GM18858 (cell line): ENCODE measurements at regions not wholly inside any gene's neighbourhood (a gene's known extent, or its start where the extent isn't known, plus 50 kb on each side); places are given as distances from the start of the nearest gene placed in this dataset.

Source experiments
- ATAC-seq: cut with Tn5 transposase; IDR thresholded peaks from one replicate; pipeline ENCODE4 v1.9.1; 2021; ENCODE audit not compliant: unreplicated experiment

DNA sequence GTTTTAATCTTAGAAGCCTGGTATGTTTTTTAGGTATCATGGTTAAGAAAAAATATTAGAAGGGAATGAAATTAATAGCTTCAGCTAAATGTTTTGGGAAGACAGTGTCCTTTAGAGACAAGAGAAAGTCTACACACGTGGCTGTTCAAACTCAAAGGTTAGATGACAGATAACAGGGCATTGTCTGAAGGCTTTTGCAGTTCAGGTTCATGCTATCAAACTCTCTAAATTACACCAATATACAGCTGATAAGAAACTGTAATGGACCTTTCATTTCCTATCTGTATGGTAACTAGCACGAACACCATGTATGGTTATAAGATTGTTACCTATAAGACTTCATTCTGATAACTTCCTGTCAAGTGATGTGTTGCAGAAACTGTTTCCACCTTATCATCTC lies 240.6 kb upstream of the MEF2C start:
- ATAC-seq, result no peak

DNA sequence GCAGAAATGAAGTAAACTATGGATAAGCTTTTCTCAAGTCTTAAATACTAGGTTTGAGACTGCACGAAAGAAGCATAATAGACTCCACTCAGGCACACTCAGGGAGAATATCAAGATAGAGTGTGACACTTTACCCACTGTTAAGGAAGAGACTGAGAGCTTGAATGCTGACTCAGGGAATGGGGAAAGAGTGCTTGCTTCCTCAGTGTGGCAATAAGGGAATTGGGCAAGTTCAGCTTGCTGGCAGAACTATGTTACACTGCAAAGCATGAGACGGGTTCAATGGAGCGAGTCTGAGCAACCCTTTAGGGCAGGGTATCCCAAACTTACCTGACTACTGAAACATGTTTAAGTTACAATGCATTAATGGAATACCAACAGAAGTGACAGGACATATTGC lies 237.7 kb upstream of the MEF2C start:
- ATAC-seq, result no peak

DNA sequence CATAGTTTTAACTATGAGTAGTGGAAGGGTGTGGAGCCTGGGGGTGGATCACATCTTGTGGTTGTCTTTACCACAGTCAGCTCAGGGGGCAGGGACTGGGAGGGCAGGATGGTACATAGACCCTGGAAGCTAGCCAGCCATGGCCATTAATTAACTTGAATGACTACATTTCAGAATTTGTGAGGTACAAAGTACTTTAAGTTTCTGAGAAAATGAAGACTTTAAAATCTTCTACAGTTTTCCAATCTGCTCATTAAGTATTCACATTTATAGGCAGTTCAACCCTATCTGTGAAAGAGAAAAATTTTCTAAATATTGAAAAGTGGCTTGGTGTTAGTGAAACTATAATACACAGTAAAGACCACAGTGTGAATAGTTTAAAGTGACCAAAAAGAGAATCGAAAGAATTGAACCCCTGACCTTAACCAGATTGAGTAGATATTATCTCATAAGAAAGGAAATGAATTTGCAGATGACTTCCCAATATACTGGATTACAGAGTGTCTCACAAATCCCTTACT lies 234.2 kb upstream of the MEF2C start:
- ATAC-seq, result peak; percentile 91

DNA sequence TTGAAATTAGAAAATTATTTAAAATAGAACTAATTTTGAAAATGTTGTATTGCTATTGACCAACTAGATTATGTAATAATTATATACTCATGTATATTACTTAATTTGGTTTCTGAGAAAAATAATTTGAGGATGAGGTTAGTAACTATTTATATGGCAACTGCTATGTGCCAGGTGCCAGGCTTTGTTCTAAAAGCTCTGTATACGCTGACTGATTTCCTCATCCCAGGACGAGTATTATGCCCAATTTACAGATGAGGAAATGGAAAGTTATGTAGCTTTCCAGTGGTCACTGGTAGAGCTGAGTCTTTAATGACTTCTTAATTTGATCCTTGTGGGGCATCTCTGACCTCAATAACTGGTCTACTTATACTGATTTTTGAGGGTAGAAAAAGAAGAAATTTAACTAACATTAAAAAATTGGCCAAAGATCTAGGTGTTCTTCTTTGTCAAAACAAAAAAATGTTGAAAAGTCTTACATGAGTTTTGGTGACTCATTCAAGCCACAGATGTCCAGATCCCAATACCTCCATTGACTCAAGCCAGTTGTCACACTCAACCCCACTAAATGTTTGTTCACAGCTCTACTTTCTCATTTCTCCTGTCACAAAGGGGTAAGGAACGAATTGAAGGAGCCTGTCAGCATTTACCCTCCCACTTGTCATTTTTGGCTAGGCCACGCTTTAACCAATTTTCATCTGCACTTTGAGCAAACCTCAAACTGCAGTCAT lies 228.1 kb upstream of the MEF2C start:
- ATAC-seq, result no peak

DNA sequence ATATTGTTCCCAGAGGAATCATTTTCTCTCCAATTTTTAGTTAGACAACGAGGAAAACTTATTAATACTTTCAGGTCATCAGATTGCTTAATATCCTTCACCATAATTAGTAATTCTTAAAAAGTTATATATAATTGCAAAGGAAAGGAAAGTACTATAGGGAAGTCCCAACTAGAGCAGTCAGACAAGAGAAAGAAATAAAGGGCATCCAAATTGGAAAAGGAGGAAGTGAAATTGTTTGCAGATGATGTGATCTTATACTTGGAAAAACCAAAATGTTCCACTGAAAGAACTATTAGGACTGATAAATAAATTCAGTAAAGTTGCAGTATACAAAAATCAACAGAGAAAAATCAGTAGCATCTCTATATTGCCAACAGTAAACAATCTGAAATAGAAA lies 223.5 kb upstream of the MEF2C start:
- ATAC-seq, result no peak

DNA sequence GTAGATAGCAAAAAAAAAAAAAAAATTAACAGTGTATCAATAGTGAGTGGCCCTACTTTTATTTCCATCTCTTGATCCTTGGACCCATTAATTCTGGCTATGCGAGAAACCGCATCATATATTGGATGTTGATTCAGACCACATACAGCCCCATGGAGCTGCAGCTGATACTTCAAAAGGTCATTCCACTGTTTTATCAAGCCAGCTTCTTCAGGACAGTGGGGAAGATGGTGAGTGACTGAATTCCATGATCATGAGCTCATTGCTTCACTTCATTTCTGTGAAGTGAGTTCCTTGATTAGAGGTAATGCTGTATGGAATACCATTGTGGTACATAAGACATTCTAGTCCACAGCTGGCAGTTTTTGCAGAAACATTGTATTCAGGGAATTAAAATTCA lies 222.9 kb upstream of the MEF2C start:
- no peak for ATAC-seq

DNA sequence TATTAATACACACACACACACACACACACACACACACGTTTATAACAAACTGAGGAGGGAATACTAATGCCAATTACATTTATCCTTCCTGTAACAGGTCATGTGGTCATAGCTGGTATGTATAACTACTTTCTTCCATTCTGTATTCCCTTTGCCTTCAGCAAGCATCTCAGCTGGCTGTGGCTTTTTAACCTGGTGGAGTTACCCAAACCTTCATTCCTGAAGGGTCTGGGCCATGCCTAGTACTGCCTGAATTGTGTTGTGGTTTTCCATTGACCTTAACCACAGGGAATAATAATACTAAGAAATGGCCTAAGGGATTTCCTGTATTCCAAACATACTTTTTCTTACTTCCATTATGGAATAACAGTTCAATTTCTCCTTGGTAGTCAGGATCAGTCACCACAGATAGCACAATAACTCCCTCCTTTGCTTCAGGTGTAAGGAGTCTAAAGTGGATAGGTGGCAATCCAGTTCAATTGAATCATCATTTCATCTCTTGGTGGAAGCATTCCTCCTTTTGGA lies 222.2 kb upstream of the MEF2C start:
- no peak for ATAC-seq

DNA sequence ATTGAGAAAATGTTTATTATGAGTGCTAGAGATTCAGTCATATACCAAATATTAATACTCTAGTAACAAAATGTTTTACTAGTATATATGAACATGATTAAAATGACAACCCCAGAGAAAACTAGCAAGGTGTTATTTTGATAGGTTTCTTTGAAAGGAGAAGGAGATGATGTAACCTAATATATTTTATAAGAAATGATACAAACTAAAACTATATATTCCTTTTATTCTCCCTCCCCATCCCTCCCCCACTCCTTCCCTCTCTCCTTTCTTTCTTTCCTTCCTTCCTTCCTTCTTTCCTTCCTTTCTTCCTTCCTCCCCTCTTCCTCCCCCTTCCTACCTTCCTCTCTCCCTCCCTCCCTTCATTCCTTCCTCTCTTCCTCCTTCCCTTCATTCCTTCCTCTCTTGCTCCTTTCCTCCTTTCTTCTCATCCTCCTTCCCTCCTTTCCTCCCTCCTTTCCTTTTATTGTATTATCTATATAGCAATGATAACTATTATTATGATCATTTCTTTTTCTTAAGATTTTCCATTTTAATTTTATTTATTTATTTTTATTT lies 215.3 kb upstream of the MEF2C start:
- no peak for ATAC-seq

DNA sequence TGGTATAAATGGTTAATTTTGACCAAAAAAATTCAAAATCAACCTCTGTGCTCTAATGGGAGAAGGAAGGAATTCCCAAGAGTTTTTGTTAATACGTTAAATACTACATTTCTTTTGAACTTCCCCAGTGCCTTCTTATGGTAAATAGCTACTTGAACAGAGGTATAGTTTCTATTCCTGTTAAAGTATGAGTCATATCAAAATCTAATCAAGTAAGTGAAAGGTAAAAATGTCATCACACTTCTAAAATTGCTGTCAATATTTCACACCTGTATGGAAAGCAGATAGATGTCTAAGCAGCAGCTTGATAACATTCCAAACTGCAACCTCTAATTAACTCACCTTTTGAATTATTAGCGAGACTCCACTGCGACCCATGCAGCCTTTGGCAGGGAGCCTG lies 214.1 kb upstream of the MEF2C start:
- ATAC-seq, result peak; percentile 91

DNA sequence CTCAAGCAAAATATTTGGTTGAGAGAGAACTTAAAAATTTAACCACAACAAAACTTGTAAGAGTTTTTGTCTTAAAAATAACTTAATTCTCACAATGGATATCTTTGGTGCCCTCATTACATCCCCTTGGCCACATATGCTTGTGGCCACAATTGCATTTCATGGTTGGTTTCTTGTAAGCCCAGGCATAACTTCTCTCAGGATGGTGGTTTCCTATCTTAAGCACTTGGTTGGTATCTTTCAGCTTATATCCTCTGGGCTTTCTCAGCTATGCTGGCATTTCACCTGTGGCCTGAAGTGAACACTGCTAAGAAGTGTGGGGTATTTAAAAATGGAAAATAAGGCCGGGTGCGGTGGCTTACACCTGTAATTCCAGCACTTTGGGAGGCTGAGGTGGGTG lies 212.4 kb upstream of the MEF2C start:
- ATAC-seq, result no peak

DNA sequence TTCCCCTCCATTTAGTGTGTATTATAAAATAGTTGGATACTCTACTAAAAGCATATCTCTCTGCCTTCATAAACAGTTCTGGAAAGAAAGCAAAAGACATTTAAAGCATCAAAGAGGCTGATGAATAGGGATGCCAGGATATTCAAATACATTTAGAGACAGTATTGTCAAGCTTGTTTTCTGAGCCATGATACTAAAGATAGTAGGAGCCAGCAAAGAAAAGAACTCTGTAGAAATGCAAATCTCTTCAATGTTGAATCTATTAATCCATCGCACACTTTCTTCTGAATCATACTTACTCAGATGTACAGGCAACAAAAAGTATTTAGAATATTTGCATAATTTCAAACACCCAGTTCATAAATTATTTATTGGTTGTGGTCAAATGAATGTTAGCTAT lies 207.1 kb upstream of the MEF2C start:
- no peak for ATAC-seq

DNA sequence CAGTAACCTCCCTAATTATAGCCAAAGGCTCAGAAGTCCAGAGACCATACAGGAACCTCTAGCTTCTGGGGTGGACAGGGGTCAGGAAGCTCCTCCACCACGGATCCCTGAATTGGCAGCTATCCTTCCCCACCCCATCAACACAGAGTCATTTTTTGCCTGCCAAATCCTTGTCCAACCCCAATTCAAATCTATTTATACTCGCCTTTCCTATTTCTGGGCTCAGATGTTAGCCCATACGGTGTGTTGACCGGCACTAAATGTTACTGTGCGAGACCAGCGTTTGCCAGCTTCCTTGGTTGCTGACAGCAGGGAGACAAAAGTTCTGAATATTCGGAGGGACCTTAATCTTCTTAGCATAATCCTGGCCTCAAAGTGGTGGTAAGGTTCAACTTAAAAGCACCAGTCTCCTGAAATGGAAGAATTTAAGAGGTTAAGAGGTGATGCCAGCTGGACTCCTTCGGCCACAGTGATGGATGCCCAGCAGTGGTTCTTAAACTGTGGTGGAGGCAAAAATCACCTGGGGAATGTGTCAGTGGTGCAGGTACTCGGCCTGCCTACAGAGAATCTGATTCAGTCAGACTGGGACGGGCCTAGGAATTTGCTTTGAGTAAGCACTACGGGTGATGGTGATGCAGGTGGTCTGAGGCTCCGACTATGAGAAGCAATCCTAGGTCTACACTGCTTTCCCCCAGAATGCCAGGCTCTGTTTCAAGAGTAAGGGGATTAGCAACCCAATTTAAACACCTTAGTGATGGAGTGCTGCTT lies 204.8 kb upstream of the MEF2C start:
- no peak for ATAC-seq

DNA sequence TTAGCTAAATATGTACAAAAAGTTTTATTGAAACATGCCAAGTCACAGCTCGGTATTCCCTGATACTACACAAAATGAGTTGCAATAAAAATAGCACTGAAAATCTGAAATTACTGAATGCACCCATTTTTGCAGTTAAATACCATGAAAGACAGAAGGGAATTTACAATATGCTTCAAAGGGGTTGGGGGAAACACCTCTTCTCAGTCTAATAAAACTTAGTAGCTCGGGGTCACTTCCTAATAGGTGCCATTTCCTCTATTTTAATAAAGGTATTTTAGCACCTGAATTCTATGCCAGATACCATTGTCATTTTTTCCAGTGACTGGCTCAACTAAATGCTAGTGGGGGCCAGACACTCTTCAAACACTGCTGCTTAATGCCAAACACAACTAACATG lies 204.1 kb upstream of the MEF2C start:
- no peak for ATAC-seq

DNA sequence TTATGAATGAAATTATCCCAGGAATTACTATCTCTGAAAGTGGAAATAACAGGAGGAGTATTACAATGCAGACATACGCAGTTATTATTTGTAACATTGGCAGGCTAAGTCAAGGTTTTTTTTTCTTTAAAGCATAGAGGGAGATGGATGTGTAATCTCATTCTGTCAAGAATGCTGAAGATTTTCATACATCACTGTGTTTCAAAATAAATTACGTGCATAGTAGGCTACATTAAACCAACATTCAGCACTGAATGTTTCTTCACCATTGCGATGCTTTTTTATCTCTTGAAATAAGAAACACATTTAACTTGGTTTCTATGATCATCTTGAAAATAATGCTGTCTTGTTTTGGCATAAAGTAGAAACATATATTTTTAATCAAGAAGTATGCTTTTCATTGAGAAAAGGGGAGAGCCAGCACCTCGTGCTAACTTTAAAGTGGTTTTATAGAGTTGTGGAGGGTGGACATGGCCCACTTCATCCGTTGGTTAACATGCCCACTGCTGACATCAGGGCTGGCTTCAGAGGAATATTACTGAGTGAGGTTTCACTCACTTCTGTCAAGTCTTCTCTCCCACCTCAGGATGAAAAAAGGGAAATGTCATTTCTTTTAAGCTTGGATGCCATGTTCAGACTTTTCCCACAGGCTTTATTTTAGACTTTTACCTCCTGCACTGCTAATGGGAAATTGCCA lies 203.6 kb upstream of the MEF2C start:
- ATAC-seq, result no peak

DNA sequence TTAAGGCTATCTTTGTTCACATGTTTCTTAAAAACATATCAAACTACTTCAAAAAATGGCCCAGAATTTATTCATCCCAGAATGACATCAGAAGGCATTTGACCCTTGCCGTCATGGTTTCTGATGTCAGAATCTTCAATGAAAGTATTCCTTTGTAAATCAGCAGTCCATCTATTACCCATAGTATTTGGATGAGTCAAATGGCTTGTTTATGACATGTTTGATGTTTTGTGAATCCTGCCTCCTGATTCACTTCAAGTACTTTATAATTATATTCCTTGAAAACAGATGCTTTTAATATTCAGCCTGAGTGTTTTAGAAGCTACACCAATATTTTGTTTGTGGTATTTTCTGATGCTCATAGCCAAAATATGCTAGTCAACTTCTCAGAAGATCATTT lies 200.8 kb upstream of the MEF2C start:
- no peak for ATAC-seq

DNA sequence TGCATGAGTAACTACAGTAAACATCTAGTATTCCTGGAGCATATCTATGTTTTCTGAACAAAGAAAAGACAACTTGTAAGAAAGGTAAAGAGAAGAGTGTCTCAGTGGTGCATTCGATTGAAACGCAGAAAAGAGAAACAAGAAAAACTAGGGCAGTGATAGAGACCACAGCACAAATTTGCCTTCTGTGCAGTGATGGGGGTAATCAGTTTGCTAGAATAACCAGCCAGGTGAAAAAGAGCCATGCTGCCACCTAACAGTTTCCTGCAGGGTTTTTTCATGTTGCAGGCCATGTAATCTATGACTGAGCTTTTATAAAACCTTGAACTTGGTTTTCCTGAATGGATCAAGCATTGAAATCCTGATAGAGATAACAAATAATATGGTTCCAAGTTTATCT lies 198.4 kb upstream of the MEF2C start:
- ATAC-seq, result peak; percentile 65

DNA sequence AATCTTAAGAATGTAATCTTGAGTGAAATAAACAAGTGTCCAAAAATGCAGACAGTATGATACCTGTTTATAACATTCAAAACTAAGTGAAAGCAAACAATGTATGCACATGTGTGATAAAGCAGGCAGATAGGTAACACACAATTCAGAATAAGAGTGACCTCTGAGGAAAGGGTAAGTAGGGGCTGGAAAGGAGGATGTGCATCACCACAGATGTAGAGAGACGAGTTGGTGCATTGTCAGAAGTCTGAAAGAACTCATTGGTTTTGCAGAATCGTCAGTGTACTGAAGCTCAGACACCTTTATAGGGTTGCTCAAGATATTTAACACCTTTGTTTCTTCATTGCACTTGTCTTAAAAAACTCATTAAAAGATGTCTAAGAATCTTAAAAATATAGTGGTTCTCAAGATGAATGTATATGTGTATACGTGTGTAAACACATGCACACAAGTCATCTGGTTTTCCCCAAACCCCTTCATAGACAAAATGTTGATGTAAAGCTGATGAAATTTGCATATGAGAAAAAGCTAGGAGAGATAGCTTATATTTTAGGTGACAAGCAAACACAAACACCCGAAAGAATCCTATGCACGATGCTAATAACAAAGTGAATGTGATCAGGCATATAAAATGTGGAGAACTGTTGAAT lies 197.6 kb upstream of the MEF2C start:
- no peak for ATAC-seq

DNA sequence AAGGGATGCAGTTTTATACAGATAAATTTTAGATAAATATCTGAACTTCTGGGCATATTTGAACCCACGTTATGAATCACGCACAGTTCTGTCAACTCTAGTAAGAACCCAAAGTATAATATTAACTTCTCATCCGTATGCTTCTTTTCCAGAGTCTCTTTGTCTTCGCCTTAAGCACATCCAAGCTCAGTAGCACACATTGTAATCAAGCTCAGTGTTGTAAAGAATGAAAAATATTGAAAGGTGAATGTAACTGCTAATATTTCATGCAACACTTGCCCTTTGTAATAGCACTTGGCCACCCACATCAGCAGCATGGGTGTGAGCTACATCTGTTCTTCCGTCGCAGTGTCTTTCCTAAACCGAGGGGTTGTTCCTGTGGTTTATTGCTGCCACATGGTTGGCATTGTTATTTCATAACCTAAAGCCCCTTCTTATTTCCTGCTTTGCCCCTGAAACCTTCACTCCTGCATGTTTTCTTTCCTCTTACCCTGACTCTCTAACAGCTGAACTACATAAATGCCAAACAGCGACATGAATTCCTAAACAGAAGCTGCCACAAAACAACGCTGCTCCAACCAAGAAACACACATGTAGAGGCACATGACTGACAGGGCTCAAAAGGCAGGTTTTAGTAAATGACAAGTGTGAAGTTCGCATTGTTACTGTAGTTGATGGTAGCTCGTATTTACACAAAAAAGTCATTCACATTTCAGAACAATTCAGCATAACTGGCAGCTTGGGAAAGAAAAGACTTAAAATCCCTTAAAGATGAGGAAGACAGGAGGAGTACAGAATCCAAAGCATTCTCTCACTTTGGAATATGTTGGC lies 190.1 kb upstream of the MEF2C start:
- ATAC-seq, result no peak

DNA sequence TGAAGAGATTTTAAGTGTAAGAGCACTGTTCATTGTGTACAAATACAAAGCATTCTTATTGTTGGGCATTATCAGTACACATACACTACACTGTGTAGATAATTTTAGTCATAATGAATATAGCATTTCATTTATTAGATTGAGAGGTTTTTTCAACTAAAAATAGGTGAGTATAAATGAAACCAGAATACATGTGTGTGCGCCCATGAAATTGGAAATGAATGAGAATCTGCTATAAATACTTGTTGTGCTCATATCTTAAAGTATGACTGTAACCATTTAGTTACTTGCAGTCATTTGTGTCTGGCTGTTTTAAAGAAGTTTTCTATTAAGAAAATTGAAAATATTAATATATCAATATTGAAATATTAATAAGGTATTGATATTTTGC lies 189.0 kb upstream of the MEF2C start:
- ATAC-seq, result peak; percentile 67
